Epidermal melanocyte (primary cell): ENCODE measurements at regions not wholly inside any gene's neighbourhood (a gene's known extent, or its start where the extent isn't known, plus 50 kb on each side); places are given as distances from the start of the nearest gene placed in this dataset.
"Not testable (repeated sequence)": the region's sequence is repeated elsewhere in the genome, so short reads cannot be mapped to it uniquely, and the experiment has no call there.

Experiments used
- DNase-seq: peaks from one replicate; pipeline ENCODE4 v3.0.0; 2011; ENCODE audit warnings: low spot score; ENCODE audit not compliant: insufficient read length

GRCh38 chr1:238776126-238776525, 610.2 kb upstream of the CHRM3 start:
- DNase-seq: no peak

DNA sequence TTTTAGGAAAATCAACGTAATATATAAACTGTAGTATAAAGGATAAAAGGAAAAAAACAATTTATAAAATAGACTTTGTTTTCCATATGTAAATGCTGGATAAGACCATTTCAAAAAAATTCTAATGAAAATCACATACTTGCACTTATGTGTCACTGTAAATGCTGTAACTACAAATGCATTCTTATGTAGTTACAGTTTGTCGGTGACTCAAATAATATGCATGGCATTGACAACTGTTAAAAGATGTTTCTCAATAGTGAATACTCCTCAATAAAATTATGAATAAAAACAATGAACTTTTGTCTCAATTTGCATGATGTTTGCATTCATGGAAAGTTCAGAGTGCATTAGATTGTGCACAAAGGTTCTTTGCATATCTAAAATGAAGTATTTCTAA, 614.0 kb upstream of the CHRM3 start:
- no peak for DNase-seq

- no peak for DNase-seq
These were observed 619.0 kb upstream of the CHRM3 start for GRCh38 chr1:238767321-238767720.

DNA sequence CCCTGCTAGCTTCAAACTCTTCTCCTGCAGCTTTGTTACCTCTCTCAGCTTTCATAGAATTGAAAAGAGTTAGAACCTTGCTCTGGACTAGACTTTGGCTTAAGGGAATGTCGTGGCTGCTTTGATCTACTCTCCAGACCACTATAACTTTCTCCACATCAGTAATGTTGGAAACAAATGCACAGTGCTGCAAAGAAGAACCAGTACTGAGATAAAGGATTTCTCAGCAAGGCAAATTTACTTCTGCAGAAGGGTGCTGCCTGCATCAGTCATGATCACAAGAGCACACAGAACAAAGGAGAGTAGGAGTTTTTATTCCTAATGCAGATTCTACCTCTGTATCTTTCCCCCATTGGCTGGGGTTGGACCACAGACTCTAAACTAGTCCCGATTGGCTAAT, 621.6 kb upstream of the CHRM3 start:
- no peak for DNase-seq

- DNase-seq: no peak
These were observed 633.1 kb upstream of the CHRM3 start for GRCh38 chr1:238753252-238753651.

DNA sequence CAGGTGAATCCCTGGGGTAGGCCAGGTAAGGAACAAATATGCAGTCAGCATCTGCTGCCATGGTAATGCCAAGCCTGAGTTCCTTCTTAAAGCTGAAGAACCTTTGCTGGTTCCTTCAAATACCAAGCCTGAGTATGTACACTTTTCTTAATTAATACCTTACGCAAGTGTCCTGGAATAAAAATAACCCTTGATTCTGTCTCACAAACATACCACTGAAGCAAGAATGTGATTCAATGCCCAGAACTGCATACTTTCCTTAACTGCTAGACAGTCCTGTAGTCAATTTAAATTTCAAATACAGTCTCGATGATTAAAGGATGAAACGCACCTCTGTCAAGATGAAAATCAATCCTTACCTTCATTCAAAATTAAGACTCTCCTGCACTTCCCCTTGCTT, 634.0 kb upstream of the CHRM3 start:
- no peak for DNase-seq

GRCh38 chr1:238745069-238745468, 641.3 kb upstream of the CHRM3 start:
- no peak for DNase-seq

DNA sequence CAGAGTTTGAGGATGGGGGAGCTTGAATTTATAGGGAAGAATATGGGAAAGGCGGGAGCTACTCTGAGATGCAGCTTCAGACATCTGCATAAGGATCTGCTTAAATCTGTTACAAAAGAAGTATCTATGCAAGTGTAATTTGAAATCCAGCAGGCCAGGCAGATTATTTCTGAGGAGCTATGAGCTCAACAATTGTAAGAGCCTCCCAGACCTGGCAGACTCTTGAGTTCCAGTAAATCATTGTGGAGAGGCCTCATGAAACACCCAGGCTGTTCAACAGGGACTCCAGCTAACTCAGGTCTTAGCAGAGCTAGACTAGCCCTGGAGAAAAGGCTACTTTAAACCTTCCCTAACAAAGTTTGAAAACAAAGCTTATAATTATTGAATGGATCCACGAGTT, 647.5 kb upstream of the CHRM3 start:
- DNase-seq: no peak

DNA sequence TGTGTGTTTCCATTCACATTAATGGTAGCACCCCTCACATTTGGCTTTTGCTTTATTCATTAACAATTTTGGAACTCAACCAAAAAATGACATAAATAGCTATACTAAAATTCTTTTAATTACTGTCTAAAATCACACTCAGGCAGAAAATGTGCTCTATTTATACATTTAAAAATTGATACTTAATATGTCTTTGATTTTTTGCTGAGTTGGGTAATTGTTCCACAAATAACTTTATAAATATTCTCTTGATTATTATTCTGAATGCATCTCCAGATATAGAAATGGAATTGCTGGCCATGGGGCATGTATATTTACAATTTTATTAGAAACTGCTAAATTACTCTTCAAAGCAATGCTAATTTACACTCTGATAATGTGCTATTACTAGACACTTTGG, 658.7 kb upstream of the CHRM3 start:
- DNase-seq: no peak

DNA sequence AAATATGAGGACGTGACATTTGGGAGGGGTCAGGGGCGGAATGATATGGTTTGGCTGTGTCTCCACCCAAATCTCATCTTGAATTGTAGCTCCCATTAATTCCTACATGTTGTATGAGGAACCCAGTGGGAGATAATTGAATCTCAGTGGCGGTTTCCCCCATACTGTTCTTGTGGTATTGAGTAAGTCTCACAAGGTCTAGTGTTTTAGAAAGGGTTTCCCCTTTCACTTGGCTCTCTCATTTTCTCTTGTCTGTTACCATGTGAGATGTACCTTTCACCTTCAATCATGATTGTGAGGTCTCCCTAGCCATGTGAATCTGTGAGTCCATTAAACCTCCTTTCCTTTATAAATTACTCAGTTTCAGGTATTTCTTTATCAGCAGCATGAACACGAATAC, 663.6 kb upstream of the CHRM3 start:
- no peak for DNase-seq

GRCh38 chr1:238710697-238711096, 675.7 kb upstream of the CHRM3 start:
- no peak for DNase-seq

- DNase-seq: no peak
These were observed 685.3 kb upstream of the CHRM3 start for GRCh38 chr1:238701024-238701423.

GRCh38 chr1:238690415-238690814, 696.0 kb upstream of the CHRM3 start:
- DNase-seq: no peak

- DNase-seq: not testable (repeated sequence)
These were observed 701.8 kb upstream of the CHRM3 start for GRCh38 chr1:238684576-238684975.

- no peak for DNase-seq
These were observed 704.9 kb upstream of the CHRM3 start for GRCh38 chr1:238681451-238681850.

DNA sequence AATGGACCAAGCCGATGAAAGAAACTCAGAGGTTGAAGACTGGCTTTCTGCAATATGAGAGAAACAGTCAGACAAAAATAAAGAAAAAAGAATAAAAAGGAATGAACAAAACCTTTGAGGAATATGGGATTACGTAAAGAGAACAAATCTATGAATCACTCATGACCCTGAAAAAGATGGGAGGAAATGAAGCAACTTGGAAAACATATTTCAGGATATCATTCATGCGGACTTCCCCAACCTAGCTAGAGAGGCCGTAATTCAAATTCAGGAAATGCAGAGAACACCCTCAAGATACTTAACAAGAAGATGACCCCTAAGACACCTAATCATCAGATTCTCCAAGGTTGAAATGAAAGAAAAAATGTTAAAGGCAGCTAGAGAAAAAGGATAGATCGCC, 705.3 kb upstream of the CHRM3 start:
- no peak for DNase-seq

DNA sequence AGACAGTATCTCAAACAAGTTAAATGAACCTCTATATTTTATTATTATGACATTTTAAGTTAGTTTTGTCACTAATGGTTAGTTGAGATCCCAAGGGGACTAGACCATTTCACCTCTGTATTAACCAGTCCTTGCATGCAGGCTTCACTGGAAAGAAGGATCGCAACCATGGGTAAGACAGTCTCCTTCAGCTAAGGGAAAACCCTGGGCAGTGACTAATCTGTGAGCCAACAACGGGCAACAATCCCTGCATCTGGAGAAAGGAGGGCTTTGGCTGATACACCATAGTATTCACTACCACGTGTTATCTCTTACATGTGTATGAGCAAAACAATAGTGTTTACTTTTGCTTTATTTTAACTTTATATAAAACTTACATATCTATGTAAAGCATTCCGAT, 708.8 kb upstream of the CHRM3 start:
- DNase-seq: no peak

DNA sequence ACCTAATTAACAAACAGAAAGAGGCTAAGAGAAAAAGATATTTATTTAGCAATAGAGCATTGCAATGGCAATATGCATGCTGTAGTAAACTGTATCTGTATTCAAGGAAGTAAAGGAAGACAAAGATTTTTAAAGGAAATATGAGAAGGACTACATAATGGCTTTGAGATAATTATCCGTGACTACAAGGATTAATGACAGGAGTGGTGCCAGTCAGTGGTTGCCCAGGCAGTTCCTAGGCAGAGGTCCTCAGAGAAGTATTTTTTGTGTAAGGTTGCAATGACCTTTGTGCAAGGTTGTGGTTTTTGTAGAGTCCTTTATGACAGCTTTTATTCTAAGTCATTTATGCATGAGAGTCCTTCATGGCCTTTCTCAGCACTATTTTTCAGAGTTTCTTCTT, 711.1 kb upstream of the CHRM3 start:
- no peak for DNase-seq

- no peak for DNase-seq
These were observed 712.1 kb upstream of the CHRM3 start for GRCh38 chr1:238674316-238674715.

DNA sequence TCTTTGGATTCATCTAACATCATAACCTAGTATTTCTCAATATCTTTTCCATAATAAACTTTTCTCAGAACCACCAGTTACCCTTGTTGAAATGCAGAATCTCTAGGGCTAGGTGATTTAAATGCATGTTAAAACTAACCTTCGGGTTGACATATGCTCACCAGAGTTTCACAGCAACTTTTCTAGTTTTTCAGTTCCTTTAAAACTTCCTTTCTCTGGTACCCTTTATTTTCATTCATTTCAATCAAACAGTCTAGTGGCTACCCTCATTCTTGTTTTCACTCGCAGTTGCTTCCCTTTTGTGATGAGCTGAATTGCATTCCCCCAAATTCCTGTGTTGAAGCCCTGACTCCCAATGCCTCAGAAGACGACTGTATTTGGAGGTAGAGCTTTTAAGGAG, 712.8 kb upstream of the CHRM3 start:
- no peak for DNase-seq

DNA sequence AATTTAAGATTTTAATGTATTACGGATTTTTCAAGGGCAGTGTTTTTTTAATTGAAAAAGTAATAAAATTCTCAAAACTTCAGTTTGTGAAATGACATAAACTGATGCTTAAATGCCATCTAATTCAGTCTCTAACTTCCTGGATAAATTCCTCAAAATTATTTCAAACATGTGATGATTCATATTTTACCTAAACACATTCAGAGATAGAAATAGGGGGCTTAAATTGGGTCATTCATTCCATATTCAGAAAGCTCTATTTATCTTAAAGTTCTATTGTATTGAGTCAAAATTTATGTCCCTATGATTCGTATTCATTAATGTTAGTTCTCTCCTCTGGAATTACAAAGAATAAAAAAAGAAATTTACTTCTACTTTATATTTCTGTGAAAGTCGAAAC, 713.6 kb upstream of the CHRM3 start:
- no peak for DNase-seq

DNA sequence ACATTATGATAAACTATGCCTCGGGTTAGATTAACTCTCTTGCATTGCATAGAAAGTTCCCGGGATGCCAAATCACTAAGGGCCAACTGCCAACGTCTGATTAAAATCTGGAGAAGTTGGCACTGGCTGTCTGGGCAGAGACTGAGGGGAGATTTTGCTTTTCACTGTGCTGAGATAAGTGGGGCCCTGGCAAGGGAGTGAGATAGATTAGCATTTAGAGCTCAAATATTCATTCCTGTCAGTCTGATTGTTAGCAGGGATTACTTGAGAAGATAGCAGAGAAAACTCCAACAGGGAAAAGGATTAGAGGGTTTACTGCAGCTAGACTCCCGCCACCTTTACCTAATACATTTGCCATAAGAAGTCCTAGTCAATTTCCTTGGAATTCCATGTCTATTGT, 714.1 kb upstream of the CHRM3 start:
- DNase-seq: no peak

GRCh38 chr1:238664139-238664538, 722.2 kb upstream of the CHRM3 start:
- DNase-seq: no peak

DNA sequence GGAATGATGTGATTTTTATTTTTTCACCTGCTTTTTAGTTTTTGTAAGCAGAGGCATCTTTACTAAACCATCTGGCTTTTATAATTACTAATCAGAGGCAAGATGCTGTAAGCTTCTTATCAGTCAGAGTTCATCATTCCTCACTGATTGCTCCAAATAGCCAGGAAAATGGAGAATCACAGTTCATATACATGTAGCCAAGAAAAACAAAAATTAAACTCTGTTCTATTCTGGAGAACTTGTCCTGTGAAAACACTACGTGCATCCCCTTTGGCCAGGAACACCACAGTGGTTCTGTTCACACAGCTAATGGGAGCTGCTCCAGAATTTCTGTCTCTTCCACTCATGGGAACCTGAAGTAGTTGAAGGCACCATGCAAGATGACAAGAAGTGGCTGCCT, 725.5 kb upstream of the CHRM3 start:
- no peak for DNase-seq

- no peak for DNase-seq
These were observed 727.6 kb upstream of the CHRM3 start for GRCh38 chr1:238658763-238659162.
